H1 (cell line): ENCODE measurements at regions not wholly inside any gene's neighbourhood (a gene's known extent, or its start where the extent isn't known, plus 50 kb on each side); places are given as distances from the start of the nearest gene placed in this dataset.

Experiments used
- ATF3 ChIP-seq: IDR thresholded peaks from 2 replicates; pipeline ENCODE4 v1.6.1; 2011; ENCODE audit warnings: low read depth, mild to moderate bottlenecking, low read length; ENCODE audit not compliant: insufficient read depth
- BRCA1 ChIP-seq: IDR thresholded peaks from 2 replicates; pipeline ENCODE4 v1.6.1; 2012; ENCODE audit warnings: low read depth, low read length, improper control_type of control experiment
- CREB1 ChIP-seq: IDR thresholded peaks from 2 replicates; pipeline ENCODE4 v1.6.1; 2012; ENCODE audit warnings: inconsistent platforms
- CTCF ChIP-seq, 3 experiments: IDR thresholded peaks; 1 replicate in 2 of 3; 2 replicates in 1 of 3; pipeline versions ENCODE4 v1.5.1 to v1.6.1; 2011; ENCODE audit warnings: low read length in 3 of 3, mild to moderate bottlenecking in 3 of 3, inconsistent platforms in 2 of 3, low read depth in 1 of 3, moderate library complexity in 1 of 3; ENCODE audit not compliant: insufficient read depth in 1 of 3; ENCODE audit errors: control extremely low read depth in 1 of 3
- EP300 ChIP-seq, 2 experiments: IDR thresholded peaks; 1 replicate in 1 of 2; 2 replicates in 1 of 2; pipeline ENCODE4 v1.6.1; 2011 to 2012; ENCODE audit warnings: low read depth in 2 of 2, low read length in 2 of 2, mild to moderate bottlenecking in 2 of 2, borderline replicate concordance in 1 of 2, inconsistent platforms in 1 of 2, moderate library complexity in 1 of 2
- HDAC2 ChIP-seq, 2 experiments: fragments of 300-600 bp in 1 of 2; sonication (generic) in 1 of 2; IDR thresholded peaks; 2 replicates each; pipeline ENCODE4 v1.6.1; 2011 to 2012; ENCODE audit warnings: low read depth in 2 of 2, low read length in 2 of 2, mild to moderate bottlenecking in 2 of 2, moderate library complexity in 2 of 2, borderline replicate concordance in 1 of 2, inconsistent platforms in 1 of 2
- POLR2A ChIP-seq, 2 experiments: IDR thresholded peaks; 1 replicate in 1 of 2; 2 replicates in 1 of 2; pipeline ENCODE4 v1.6.1; 2011; ENCODE audit warnings: low read depth in 2 of 2, low read length in 2 of 2, mild to moderate bottlenecking in 2 of 2; ENCODE audit errors: control extremely low read depth in 1 of 2
- POLR2AphosphoS5 ChIP-seq: IDR thresholded peaks from 2 replicates; pipeline ENCODE4 v1.6.1; 2011; ENCODE audit warnings: low read depth, low read length
- RBBP5 ChIP-seq: IDR thresholded peaks from 2 replicates; pipeline ENCODE4 v1.7.1; 2012; ENCODE audit warnings: low read depth, mild to moderate bottlenecking, inconsistent platforms, low read length, moderate library complexity, borderline replicate concordance
- RNF2 ChIP-seq: fragments of 200-900, 300-1000 bp; sonication (generic); IDR thresholded peaks from 2 replicates; pipeline ENCODE4 v1.7.1; 2016; ENCODE audit warnings: borderline replicate concordance, low read depth, mild to moderate bottlenecking, antibody characterized with exemption, low read length; ENCODE audit not compliant: poor library complexity, severe bottlenecking; ENCODE audit errors: missing control alignments
- TAF1 ChIP-seq: IDR thresholded peaks from 2 replicates; pipeline ENCODE4 v1.6.1; 2011; ENCODE audit warnings: mild to moderate bottlenecking, low read depth, low read length
- USF2 ChIP-seq: IDR thresholded peaks from 2 replicates; pipeline ENCODE4 v1.6.1; 2011; ENCODE audit warnings: low read length, improper control_type of control experiment

- no peak for TF ChIP-seq ATF3
- no peak for TF ChIP-seq CTCF (IDR thresholded peaks at IDR 0.05; ENCODE audit: control extremely low read depth in 1 of 3, insufficient read depth in 1 of 3, low read depth in 1 of 3, low read length in 3 of 3)
- TF ChIP-seq USF2 = no peak
- no peak for TF ChIP-seq POLR2AphosphoS5
- no peak for TF ChIP-seq EP300 (IDR thresholded peaks at IDR 0.05; ENCODE audit: borderline replicate concordance in 1 of 2, low read depth in 2 of 2, low read length in 2 of 2)
- TF ChIP-seq RBBP5 = no peak
- TF ChIP-seq HDAC2 (IDR thresholded peaks at IDR 0.05; ENCODE audit: borderline replicate concordance in 1 of 2, low read depth in 2 of 2, low read length in 2 of 2) = no peak
- TF ChIP-seq RNF2 = no peak
- no peak for TF ChIP-seq TAF1
- no peak for TF ChIP-seq POLR2A (IDR thresholded peaks at IDR 0.05; ENCODE audit: control extremely low read depth in 1 of 2, low read depth in 2 of 2, low read length in 2 of 2)
- TF ChIP-seq BRCA1 = no peak
- no peak for TF ChIP-seq CREB1
These were observed 98.6 kb downstream of the NXPE2 start for GRCh38 chr11:114776956-114777355.
